ENCODE measurements at regions not wholly inside any gene's neighbourhood (a gene's known extent, or its start where the extent isn't known, plus 50 kb on each side); places are given as distances from the start of the nearest gene placed in this dataset.

DNA sequence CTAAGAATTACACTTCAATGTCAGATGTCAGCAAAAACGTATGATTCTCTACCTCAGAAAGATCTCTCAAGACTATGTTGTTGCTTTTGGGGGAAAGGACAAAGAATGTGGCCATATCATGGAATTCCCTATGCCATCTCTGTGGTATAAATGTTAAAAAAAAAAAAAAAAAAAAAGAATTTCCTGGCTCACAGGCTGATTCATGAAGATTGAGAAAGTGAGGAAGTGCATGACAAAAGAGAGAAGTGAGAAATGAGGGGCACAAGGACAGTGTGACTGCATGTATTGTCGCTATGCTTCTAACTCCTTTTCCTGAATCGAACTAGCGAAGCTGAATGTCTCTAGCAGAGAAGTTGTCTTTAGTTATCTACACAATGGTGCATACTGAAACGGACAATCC is 80.6 kb upstream of the CARD18 start:
- no peak for DNase-seq (ENCODE audit: low spot score in 2 of 2)
- WGBS, 2 donors, result 78 to 81% methylated on average over 5 of the region's 5 CpGs
- TF ChIP-seq, protein P1, sequence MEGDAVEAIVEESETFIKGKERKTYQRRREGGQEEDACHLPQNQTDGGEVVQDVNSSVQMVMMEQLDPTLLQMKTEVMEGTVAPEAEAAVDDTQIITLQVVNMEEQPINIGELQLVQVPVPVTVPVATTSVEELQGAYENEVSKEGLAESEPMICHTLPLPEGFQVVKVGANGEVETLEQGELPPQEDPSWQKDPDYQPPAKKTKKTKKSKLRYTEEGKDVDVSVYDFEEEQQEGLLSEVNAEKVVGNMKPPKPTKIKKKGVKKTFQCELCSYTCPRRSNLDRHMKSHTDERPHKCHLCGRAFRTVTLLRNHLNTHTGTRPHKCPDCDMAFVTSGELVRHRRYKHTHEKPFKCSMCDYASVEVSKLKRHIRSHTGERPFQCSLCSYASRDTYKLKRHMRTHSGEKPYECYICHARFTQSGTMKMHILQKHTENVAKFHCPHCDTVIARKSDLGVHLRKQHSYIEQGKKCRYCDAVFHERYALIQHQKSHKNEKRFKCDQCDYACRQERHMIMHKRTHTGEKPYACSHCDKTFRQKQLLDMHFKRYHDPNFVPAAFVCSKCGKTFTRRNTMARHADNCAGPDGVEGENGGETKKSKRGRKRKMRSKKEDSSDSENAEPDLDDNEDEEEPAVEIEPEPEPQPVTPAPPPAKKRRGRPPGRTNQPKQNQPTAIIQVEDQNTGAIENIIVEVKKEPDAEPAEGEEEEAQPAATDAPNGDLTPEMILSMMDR (IDR thresholded peaks at IDR 0.05), result no peak
- no peak for TF ChIP-seq POLR2A (IDR thresholded peaks at IDR 0.05)
- intact Hi-C loops (cut with DNase I; ENCODE audit: low total_unique reads), result no loop called here
- no peak overlapping the region for H3K4me3 ChIP-seq (ENCODE audit: low read depth, poor library complexity, severe bottlenecking)

DNA sequence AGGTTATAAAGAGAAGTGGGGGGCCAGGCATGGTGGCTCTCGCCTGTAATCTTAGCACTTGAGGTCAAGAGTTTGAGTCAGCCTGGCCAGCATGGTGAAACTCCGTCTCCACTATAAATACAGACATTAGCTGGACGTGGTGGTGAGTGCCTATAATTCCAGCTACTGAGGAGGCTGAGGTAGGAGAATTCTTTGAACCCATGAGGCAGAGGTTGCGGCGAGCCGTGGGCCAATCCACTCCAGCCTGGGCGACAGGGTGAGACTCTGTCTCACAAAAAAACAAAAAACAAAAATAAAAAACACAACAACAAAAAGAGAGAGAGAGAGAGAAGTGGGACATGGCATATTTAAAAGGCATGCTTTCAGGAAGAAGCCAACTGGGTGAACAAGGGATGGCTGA is 80.1 kb upstream of the CARD18 start:
- intact Hi-C loops (cut with DNase I; ENCODE audit: low total_unique reads), result no loop called here
- H3K4me3 ChIP-seq (ENCODE audit: low read depth, poor library complexity, severe bottlenecking), result no peak overlapping the region
- 97 to 98% methylated on average over 7 of the region's 7 CpGs for WGBS, 2 donors
- no peak for TF ChIP-seq POLR2A (IDR thresholded peaks at IDR 0.05)
- TF ChIP-seq, protein P1 (IDR thresholded peaks at IDR 0.05), result no peak
- no peak for DNase-seq (ENCODE audit: low spot score in 2 of 2)

DNA sequence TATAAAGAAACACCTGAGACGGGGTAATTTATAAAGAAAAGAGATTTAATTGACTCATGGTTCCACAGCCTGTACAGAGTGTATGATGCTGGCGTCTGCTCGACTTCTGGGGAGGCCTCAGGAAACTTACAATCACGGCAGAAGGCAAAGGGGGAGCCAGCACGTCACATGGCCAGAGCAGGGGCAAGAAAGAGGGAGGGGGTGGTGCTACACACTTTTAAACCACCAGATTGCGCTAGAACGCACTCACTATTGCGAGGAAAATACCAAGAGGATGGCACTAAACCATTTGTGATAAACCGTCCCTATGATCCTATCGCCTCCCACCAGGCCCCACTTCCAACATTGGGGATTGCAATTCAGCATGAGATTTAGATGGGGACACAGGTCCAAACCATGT is 79.7 kb upstream of the CARD18 start:
- intact Hi-C loops (cut with DNase I; ENCODE audit: low total_unique reads), result no loop called here
- WGBS, 2 donors, result 93 to 94% methylated on average over 10 of the region's 10 CpGs
- no peak for DNase-seq (ENCODE audit: low spot score in 2 of 2)
- H3K4me3 ChIP-seq (ENCODE audit: low read depth, poor library complexity, severe bottlenecking), result no peak overlapping the region
- TF ChIP-seq POLR2A (IDR thresholded peaks at IDR 0.05), result no peak
- TF ChIP-seq, protein P1 (IDR thresholded peaks at IDR 0.05), result no peak

DNA sequence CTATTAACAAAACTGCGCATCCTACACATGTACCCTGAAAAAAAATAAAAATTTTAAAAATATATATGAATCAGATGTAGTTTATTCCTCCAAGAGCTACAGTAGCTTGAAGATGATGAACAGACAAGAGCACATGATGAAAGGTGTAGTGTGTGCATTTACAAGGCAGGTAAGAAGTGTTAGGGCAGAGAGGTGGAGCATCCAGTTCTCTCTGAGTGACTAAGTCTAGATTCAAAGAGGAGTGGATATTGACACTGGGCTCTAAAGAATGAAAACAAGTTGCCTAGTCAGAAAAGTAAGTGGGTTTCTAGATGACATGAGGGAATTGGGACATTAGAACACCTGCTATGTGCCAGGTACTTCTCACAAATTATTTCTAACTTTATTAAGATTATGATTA is 76.0 kb upstream of the CARD18 start:
- WGBS, 2 donors, result 92 to 100% methylated on average over 1 of the region's 1 CpG
- intact Hi-C loops (cut with DNase I; ENCODE audit: low total_unique reads), result no loop called here
- H3K4me3 ChIP-seq (ENCODE audit: low read depth, poor library complexity, severe bottlenecking), result no peak overlapping the region
- DNase-seq (ENCODE audit: low spot score in 2 of 2), result no peak
- no peak for TF ChIP-seq POLR2A (IDR thresholded peaks at IDR 0.05)
- TF ChIP-seq, protein P1 (IDR thresholded peaks at IDR 0.05), result no peak

DNA sequence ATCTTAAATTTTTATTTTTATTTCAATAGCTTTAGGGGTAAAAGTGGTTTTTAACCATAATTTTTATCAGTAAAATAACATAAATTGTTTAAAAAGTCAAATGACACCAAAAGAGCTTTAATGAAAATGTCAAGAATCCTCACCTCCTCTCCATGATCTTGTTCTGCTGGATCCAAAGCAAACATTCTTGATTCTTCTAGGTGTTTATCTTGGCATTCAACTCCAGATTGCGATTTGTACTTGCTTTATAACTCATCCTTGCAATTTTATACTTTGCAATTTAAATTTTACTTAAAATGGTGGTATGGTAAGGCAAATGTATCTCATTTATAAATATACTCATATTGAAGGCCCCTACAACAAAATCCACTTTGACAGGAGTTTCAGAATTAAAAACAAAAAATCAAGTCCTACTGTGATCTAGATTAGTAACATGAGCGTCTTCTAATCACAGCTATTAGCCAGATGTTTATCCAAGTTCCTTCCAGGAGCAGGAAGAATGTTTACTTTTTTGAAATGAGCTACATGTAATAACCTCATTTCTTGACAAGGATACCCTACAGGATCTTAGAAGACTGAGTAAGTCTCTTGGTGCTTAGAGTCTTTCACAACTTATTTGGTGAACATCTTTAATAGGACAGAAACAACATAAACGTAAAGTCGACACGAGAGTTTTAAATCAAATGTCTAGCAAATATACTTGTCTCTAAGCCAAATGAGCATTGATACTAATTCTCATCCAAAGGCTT is 72.4 kb upstream of the CARD18 start:
- DNase-seq (ENCODE audit: low spot score in 2 of 2), result no peak
- intact Hi-C loops (cut with DNase I; ENCODE audit: low total_unique reads), result no loop called here
- no peak overlapping the region for H3K4me3 ChIP-seq (ENCODE audit: low read depth, poor library complexity, severe bottlenecking)
- 77 to 79% methylated on average over 5 of the region's 5 CpGs for WGBS, 2 donors
- TF ChIP-seq, protein P1 (IDR thresholded peaks at IDR 0.05), result no peak
- no peak for TF ChIP-seq POLR2A (IDR thresholded peaks at IDR 0.05)

DNA sequence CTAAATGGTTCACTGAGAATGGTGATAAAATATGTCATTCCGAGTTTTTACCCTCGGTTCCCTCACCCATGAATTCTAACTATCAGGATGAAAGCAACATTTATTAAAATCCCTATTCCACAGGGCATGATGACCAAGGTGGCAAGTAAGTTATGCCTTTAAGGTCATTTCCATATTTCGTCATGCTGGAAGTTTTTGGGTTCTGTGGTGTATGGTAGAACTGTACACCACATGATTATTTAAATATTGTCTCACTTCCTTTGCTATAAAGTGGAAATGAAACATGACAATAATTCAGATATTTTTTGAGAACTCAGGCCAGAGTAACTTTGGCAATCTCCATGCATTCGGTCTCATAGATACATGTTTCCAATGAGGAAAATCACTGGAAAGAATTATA is 68.5 kb upstream of the CARD18 start:
- intact Hi-C loops (cut with DNase I; ENCODE audit: low total_unique reads), result no loop called here
- 84 to 94% methylated on average over 4 of the region's 4 CpGs for WGBS, 2 donors
- no peak overlapping the region for H3K4me3 ChIP-seq (ENCODE audit: low read depth, poor library complexity, severe bottlenecking)
- no peak for DNase-seq (ENCODE audit: low spot score in 2 of 2)
- TF ChIP-seq, protein P1 (IDR thresholded peaks at IDR 0.05), result no peak
- TF ChIP-seq POLR2A (IDR thresholded peaks at IDR 0.05), result no peak

All from lower leg skin (tissue), 4 donors.